ENCODE measurements at regions not wholly inside any gene's neighbourhood (a gene's known extent, or its start where the extent isn't known, plus 50 kb on each side); places are given as distances from the start of the nearest gene placed in this dataset.

DNA sequence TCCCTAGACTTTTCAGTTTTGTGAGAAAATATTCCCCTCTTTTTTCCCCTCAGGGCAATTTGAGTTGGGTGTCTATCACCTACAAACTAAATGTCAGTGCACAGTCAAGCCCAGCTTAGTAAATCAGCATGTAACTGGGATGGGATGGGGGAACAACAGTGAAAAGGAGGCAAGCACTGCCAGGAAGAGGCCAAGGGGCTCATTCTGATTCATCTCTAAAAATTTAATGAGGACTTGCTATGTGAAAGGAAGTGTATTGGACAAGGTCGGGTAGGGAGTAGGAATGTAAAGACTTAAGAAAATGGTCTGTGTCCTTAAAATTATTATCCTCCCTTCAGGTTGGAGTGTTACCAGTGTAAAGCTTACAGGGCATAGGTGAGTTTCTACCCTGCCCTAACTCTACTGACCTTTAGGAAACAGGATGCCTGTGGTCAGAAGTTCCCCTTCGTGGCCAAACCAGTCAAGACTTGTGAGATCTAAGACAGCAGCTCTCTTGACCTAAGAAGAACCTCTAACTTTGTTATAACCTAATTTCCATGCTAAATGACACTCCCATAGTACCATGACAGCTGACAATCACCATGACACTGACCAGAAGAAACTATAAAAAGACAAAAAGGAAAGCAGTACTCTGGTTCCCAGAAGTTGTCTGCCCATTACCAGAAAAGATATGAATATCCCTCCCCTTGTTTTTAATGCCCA lies 194.4 kb upstream of the LDB2 start:
- H3K4me3 ChIP-seq (ENCODE audit: low read depth, low read length), result no peak overlapping the region
- TF ChIP-seq, protein P1, sequence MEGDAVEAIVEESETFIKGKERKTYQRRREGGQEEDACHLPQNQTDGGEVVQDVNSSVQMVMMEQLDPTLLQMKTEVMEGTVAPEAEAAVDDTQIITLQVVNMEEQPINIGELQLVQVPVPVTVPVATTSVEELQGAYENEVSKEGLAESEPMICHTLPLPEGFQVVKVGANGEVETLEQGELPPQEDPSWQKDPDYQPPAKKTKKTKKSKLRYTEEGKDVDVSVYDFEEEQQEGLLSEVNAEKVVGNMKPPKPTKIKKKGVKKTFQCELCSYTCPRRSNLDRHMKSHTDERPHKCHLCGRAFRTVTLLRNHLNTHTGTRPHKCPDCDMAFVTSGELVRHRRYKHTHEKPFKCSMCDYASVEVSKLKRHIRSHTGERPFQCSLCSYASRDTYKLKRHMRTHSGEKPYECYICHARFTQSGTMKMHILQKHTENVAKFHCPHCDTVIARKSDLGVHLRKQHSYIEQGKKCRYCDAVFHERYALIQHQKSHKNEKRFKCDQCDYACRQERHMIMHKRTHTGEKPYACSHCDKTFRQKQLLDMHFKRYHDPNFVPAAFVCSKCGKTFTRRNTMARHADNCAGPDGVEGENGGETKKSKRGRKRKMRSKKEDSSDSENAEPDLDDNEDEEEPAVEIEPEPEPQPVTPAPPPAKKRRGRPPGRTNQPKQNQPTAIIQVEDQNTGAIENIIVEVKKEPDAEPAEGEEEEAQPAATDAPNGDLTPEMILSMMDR (IDR thresholded peaks at IDR 0.05; ENCODE audit: borderline replicate concordance, insufficient read depth, low read depth, low read length), result no peak

DNA sequence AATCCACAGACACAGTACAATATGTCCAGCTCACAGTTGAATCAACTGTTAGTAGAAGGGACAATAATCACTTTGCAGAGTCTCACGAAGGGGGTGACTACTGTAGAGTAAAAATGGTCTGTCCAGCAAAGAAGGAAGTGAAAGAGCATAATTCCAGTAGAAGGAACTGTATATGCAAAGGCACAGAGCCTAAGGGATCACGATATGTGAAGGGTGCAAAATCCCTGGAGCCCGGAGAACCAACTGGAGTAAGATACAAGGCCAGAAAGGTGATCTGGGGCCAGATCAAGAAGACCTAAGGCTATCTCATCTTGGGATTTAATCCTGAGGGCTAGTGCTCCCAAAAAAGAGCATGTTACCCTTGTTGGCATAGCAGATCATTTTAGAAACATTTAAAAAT lies 192.7 kb upstream of the LDB2 start:
- TF ChIP-seq, protein P1 (IDR thresholded peaks at IDR 0.05; ENCODE audit: borderline replicate concordance, insufficient read depth, low read depth, low read length), result no peak
- no peak overlapping the region for H3K4me3 ChIP-seq (ENCODE audit: low read depth, low read length)

DNA sequence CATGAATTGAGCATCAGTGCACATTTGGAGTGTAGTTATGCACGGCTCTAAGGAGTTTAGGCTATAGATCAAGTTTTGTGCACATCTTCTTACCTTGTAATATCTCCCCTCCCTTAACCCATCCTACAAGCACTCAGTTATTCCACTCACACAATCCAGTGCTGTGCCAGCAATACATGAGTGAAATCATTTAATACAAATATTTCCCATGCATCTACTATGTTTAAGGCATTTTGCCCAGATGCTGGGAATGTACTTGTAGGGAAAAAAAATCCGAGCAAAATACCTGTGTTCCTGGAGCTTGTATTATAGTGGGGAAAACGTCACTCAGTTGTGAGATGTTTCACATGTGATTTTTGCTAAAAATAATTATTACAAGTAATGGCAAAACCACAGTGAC lies 191.6 kb upstream of the LDB2 start:
- TF ChIP-seq, protein P1 (IDR thresholded peaks at IDR 0.05; ENCODE audit: borderline replicate concordance, insufficient read depth, low read depth, low read length), result no peak
- H3K4me3 ChIP-seq (ENCODE audit: low read depth, low read length), result no peak overlapping the region

DNA sequence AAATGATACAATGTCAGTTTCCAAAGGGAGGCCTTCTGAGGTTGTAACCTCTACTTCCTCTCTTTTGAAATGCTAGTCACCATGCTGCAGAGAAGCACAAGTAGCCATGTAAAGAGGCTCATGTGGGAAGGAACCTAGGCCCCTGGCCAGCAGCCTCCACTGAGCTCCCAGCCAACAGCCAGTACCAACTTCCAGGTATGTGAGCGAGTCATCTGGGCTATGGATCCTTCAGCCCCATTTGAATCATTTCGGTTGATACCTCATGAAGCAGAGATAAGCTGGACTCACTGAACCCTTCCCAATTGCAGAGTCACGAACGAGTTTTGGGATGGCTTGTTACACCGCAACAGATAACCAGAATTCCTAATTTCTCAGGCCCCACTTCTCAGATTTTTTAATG lies 187.0 kb upstream of the LDB2 start:
- H3K4me3 ChIP-seq (ENCODE audit: low read depth, low read length), result no peak overlapping the region
- TF ChIP-seq, protein P1 (IDR thresholded peaks at IDR 0.05; ENCODE audit: borderline replicate concordance, insufficient read depth, low read depth, low read length), result no peak

- H3K4me3 ChIP-seq (ENCODE audit: low read depth, low read length), result no peak overlapping the region
- TF ChIP-seq, protein P1 (IDR thresholded peaks at IDR 0.05; ENCODE audit: borderline replicate concordance, insufficient read depth, low read depth, low read length), result no peak
Measured at GRCh38 chr4:17082186-17082585, 183.7 kb upstream of the LDB2 start.

DNA sequence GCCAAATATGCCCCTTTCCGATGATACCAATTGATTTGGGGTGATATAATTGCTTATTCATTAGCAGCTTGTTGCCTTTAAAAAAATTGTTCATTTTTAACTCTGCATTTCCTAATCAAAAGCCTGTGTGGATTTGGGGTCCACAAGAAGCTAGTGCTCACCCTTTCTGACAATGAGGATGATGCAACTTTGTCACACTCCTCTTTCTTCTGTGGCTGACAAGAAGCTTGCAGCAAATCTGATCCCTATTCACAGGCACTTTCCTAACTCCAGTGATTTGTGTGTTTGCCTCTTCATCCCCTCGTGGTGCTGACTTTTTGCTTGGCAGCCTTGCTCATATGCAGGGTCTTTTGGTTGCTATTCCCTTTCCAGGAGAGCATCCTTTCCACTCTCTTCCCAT lies 182.7 kb upstream of the LDB2 start:
- no peak overlapping the region for H3K4me3 ChIP-seq (ENCODE audit: low read depth, low read length)
- TF ChIP-seq, protein P1 (IDR thresholded peaks at IDR 0.05; ENCODE audit: borderline replicate concordance, insufficient read depth, low read depth, low read length), result no peak

GRCh38 chr4:17077105-17077504 lies 178.7 kb upstream of the LDB2 start:
- TF ChIP-seq, protein P1 (IDR thresholded peaks at IDR 0.05; ENCODE audit: borderline replicate concordance, insufficient read depth, low read depth, low read length), result no peak
- H3K4me3 ChIP-seq (ENCODE audit: low read depth, low read length), result no peak overlapping the region
